H9 (cell line): ENCODE measurements at regions not wholly inside any gene's neighbourhood (a gene's known extent, or its start where the extent isn't known, plus 50 kb on each side); places are given as distances from the start of the nearest gene placed in this dataset.

Experiments used
- DNase-seq: peaks from one replicate; pipeline ENCODE4 v3.0.0-alpha.2; 2017
- H2AFZ ChIP-seq: one replicate; pipeline ENCODE4 v1.6.1; 2013; ENCODE audit warnings: mild to moderate bottlenecking, low read length, control low read depth, moderate library complexity
- H2AK5ac ChIP-seq: 2 replicates; pipeline ENCODE4 v1.6.1; 2013; ENCODE audit warnings: low read length, control low read depth, mixed read lengths; ENCODE audit not compliant: insufficient read length
- H2BK120ac ChIP-seq: one replicate; pipeline ENCODE4 v1.6.1; 2013; ENCODE audit warnings: low read depth, mild to moderate bottlenecking, low read length, control low read depth, inconsistent platforms; ENCODE audit not compliant: poor library complexity, severe bottlenecking
- H2BK12ac ChIP-seq: 2 replicates; pipeline ENCODE4 v1.6.1; 2013; ENCODE audit warnings: low read length, control low read depth, mixed read lengths, low read depth; ENCODE audit not compliant: insufficient read length
- H2BK15ac ChIP-seq: 2 replicates; pipeline ENCODE4 v1.6.1; 2013; ENCODE audit warnings: low read depth, low read length, control low read depth
- H2BK20ac ChIP-seq: one replicate; pipeline ENCODE4 v1.6.1; 2013; ENCODE audit warnings: low read depth, mild to moderate bottlenecking, low read length, control low read depth, inconsistent platforms; ENCODE audit not compliant: poor library complexity, severe bottlenecking
- H2BK5ac ChIP-seq: 2 replicates; pipeline ENCODE4 v1.6.1; 2013; ENCODE audit warnings: low read length, control low read depth, mixed read lengths; ENCODE audit not compliant: insufficient read length
- H3K14ac ChIP-seq: 2 replicates; pipeline ENCODE4 v1.6.1; 2013; ENCODE audit warnings: low read length, control low read depth; ENCODE audit not compliant: insufficient read depth
- H3K18ac ChIP-seq: 2 replicates; pipeline ENCODE4 v1.6.1; 2013; ENCODE audit warnings: low read depth, mild to moderate bottlenecking, mixed read lengths, low read length, control low read depth; ENCODE audit not compliant: insufficient read length
- H3K23ac ChIP-seq: 2 replicates; pipeline ENCODE4 v1.6.1; 2013; ENCODE audit warnings: low read length, control low read depth, mixed read lengths, low read depth; ENCODE audit not compliant: insufficient read length
- H3K23me2 ChIP-seq: 2 replicates; pipeline ENCODE4 v1.6.1; 2013; ENCODE audit warnings: low read depth, mild to moderate bottlenecking, mixed read lengths, low read length, control low read depth; ENCODE audit not compliant: insufficient read length, poor library complexity, severe bottlenecking
- H3K27ac ChIP-seq: 2 replicates; pipeline ENCODE4 v1.5.1; 2013; ENCODE audit warnings: low read length, control low read depth, mixed read lengths, low read depth; ENCODE audit not compliant: insufficient read length
- H3K27me3 ChIP-seq: 2 replicates; pipeline ENCODE4 v1.6.1; 2013; ENCODE audit warnings: low read length, control low read depth, inconsistent platforms; ENCODE audit not compliant: insufficient read depth
- H3K4ac ChIP-seq: 2 replicates; pipeline ENCODE4 v1.6.1; 2013; ENCODE audit warnings: low read depth, mild to moderate bottlenecking, control low read depth, inconsistent platforms, low read length, moderate library complexity
- H3K4me1 ChIP-seq: 2 replicates; pipeline ENCODE4 v1.6.1; 2013; ENCODE audit warnings: low read length, control low read depth, inconsistent platforms; ENCODE audit not compliant: insufficient read depth
- H3K4me2 ChIP-seq: 2 replicates; pipeline ENCODE4 v1.6.1; 2013; ENCODE audit warnings: low read length, control low read depth, mixed read lengths; ENCODE audit not compliant: insufficient read length, insufficient read depth
- H3K56ac ChIP-seq: 2 replicates; pipeline ENCODE4 v1.6.1; 2013; ENCODE audit warnings: low read depth, mild to moderate bottlenecking, mixed read lengths, low read length, control low read depth; ENCODE audit not compliant: insufficient read length
- H3K79me1 ChIP-seq: 2 replicates; pipeline ENCODE4 v1.6.1; 2013; ENCODE audit warnings: low read depth, mild to moderate bottlenecking, moderate library complexity, low read length, control low read depth, inconsistent platforms; ENCODE audit not compliant: insufficient read depth, poor library complexity, severe bottlenecking
- H3K79me2 ChIP-seq: 2 replicates; pipeline ENCODE4 v1.6.1; 2013; ENCODE audit warnings: low read length, control low read depth, inconsistent platforms; ENCODE audit not compliant: insufficient read depth
- H3K9ac ChIP-seq: 2 replicates; pipeline ENCODE4 v1.6.1; 2013; ENCODE audit warnings: low read length, control low read depth, mixed read lengths; ENCODE audit not compliant: insufficient read length; ENCODE audit errors: extremely low read depth
- H3K9me3 ChIP-seq: one replicate; pipeline ENCODE4 v1.6.1; 2013; ENCODE audit warnings: low read depth, low read length, inconsistent platforms; ENCODE audit not compliant: control insufficient read depth
- H3T11ph ChIP-seq: one replicate; pipeline ENCODE4 v1.6.1; 2013; ENCODE audit warnings: mild to moderate bottlenecking, low read length, control low read depth, inconsistent platforms
- H4K20me1 ChIP-seq: one replicate; pipeline ENCODE4 v1.6.1; 2013; ENCODE audit not compliant: control insufficient read depth, insufficient read length, insufficient read depth
- H4K5ac ChIP-seq: 2 replicates; pipeline ENCODE4 v1.6.1; 2013; ENCODE audit warnings: low read depth, mild to moderate bottlenecking, mixed read lengths, low read length, control low read depth; ENCODE audit not compliant: insufficient read length
- H4K8ac ChIP-seq: replicated peaks from 2 replicates; pipeline ENCODE4 v1.6.1; 2013; ENCODE audit warnings: low read length, control low read depth, mixed read lengths, low read depth; ENCODE audit not compliant: insufficient read length
- H4K91ac ChIP-seq: 2 replicates; pipeline ENCODE4 v1.6.1; 2013; ENCODE audit warnings: low read depth, mild to moderate bottlenecking, moderate library complexity, mixed read lengths, low read length, control low read depth; ENCODE audit not compliant: insufficient read length
- H3K27ac Mint-ChIP-seq, 3 experiments: 2 replicates in 2 of 3; 3 replicates in 1 of 3; pipeline ENCODE4 v1.8.0; 2020 to 2021; ENCODE audit warnings: mixed read lengths in 3 of 3, mild to moderate bottlenecking in 1 of 3, moderate library complexity in 1 of 3
- H3K27me3 Mint-ChIP-seq: 2 replicates; pipeline ENCODE4 v1.8.0; 2021; ENCODE audit warnings: low read depth, mild to moderate bottlenecking, moderate library complexity, mixed read lengths
- H3K36me3 Mint-ChIP-seq, 3 experiments: 2 replicates in 2 of 3; 3 replicates in 1 of 3; pipeline ENCODE4 v1.8.0; 2020 to 2021; ENCODE audit warnings: low read depth in 3 of 3, mixed read lengths in 3 of 3; ENCODE audit not compliant: insufficient read depth in 1 of 3
- H3K4me1 Mint-ChIP-seq, 2 experiments: 2 replicates each; pipeline ENCODE4 v1.8.0; 2020; ENCODE audit warnings: mixed read lengths in 2 of 2
- H3K4me3 Mint-ChIP-seq, 2 experiments: 2 replicates in 1 of 2; 3 replicates in 1 of 2; pipeline ENCODE4 v1.8.0; 2020 to 2021; ENCODE audit warnings: mild to moderate bottlenecking in 2 of 2, mixed read lengths in 2 of 2, moderate library complexity in 1 of 2
- H3K9me3 Mint-ChIP-seq, 2 experiments: 2 replicates in 1 of 2; 3 replicates in 1 of 2; pipeline ENCODE4 v1.8.0; 2020; ENCODE audit warnings: mild to moderate bottlenecking in 2 of 2, mixed read lengths in 2 of 2, moderate library complexity in 1 of 2
- WGBS: extraction: QIAGEN DNeasy Blood & Tissue Kit; methylation state at CpG from one replicate; pipeline ENCODE4 v1.1.7; 2013; ENCODE audit warnings: missing lambda C conversion rate, low lambda C conversion rate, mixed read lengths; ENCODE audit not compliant: insufficient read length; ENCODE audit errors: extremely low coverage; 5-methylcytosine and 5-hydroxymethylcytosine counted together
- TF ChIP-seq, protein P1 (sequence below): fragments of 200-600 bp; sonication (generic); conservative IDR thresholded peaks from 3 replicates; pipeline ENCODE4 v1.8.0; 2021; ENCODE audit warnings: antibody characterized with exemption, mild to moderate bottlenecking

DNA sequence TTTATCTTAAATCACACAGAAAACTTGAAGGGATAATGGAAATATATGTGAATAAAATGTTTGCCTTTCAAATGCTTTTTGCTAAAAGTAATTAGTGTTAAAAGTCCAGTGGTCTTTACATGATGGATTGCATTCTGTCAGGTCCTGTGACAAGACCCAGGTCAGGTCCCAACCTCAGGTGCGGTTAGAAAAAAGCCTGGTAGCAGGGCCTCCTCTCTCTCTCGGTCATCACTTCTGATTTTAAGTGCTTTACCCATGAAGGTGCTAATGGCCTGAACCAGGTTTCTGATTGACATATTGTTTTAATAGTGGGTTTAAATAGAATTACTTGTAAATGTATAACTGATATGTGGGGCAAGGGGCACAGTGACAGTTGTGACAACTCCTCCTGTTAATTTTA lies 736.3 kb downstream of the POM121L12 start:
- Histone ChIP-seq H2BK120ac (no peak overlapping the region), H3K4me2 (no peak overlapping the region), H3K27me3 (no peaks in the 10 kb centered on the region), H2BK20ac (no peak overlapping the region), H3K23me2 (no peaks in the 10 kb centered on the region), H3K4ac (no peak overlapping the region), H3K79me2 (no peaks in the 10 kb centered on the region), H2BK12ac (no peak overlapping the region), H3K27ac (no peak overlapping the region), H3K14ac (no peak overlapping the region), H4K8ac (no peak overlapping the region), H4K20me1 (no peaks in the 10 kb centered on the region), H4K5ac (no peak overlapping the region), H2BK15ac (no peak overlapping the region), H3K9me3 (no peaks in the 10 kb centered on the region), H3K79me1 (no peaks in the 10 kb centered on the region), H2AK5ac (no peak overlapping the region), H3K18ac (no peak overlapping the region), H3K23ac (no peak overlapping the region), H2BK5ac (no peak overlapping the region), H2AFZ (no peak overlapping the region), H3K9ac (no peak overlapping the region), H3T11ph (no peak overlapping the region), H3K4me1 (no peaks in the 10 kb centered on the region), H3K56ac (no peak overlapping the region), H4K91ac (no peak overlapping the region)
- no peak overlapping the region for H3K27ac Mint-ChIP-seq
- no peak for DNase-seq
- no peak overlapping the region for H3K4me3 Mint-ChIP-seq
- WGBS = no CpG with 5 or more reads among the region's 2 CpGs
- H3K9me3 Mint-ChIP-seq = peaks cover 5 to 9% of the 10 kb centered on the region in 2 experiments; a peak in 3 of 5 replicates
- TF ChIP-seq, protein P1, sequence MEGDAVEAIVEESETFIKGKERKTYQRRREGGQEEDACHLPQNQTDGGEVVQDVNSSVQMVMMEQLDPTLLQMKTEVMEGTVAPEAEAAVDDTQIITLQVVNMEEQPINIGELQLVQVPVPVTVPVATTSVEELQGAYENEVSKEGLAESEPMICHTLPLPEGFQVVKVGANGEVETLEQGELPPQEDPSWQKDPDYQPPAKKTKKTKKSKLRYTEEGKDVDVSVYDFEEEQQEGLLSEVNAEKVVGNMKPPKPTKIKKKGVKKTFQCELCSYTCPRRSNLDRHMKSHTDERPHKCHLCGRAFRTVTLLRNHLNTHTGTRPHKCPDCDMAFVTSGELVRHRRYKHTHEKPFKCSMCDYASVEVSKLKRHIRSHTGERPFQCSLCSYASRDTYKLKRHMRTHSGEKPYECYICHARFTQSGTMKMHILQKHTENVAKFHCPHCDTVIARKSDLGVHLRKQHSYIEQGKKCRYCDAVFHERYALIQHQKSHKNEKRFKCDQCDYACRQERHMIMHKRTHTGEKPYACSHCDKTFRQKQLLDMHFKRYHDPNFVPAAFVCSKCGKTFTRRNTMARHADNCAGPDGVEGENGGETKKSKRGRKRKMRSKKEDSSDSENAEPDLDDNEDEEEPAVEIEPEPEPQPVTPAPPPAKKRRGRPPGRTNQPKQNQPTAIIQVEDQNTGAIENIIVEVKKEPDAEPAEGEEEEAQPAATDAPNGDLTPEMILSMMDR = no peak
- H3K27me3 Mint-ChIP-seq = no peaks in the 10 kb centered on the region
- H3K36me3 Mint-ChIP-seq = peaks cover 0 to 3% (median 3%) of the 10 kb centered on the region in 3 experiments; a peak in 3 of 7 replicates
- H3K4me1 Mint-ChIP-seq = no peaks in the 10 kb centered on the region
